ENCODE measurements at regions not wholly inside any gene's neighbourhood (a gene's known extent, or its start where the extent isn't known, plus 50 kb on each side); places are given as distances from the start of the nearest gene placed in this dataset.

DNA sequence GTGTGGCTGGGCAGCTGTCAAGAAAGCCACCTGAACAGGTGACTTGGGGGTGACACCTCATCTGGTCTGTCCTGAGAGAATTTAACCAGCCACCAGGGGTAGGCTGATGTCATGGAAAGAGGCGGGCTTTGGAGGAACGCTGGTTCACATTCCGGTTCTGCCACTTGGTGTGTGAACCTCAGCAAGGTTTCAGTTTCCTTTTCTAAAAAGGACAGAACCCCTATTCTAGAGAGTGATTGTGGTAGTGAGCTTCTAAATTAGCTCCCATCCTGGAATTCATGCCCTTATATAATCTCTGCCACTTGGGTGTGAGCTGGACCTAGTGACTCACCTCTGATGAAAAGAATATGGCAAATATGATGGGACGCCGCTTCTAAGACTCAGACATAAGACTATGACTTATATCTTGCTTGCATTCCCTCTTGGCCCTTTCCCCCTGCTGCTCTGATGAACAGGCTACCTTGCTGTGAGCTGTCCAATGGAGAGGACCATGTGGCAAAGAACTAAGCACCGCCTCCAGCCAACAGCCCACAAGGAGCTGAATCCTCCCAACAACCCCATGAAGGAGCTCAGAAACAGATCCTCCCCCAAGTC is 332.1 kb downstream of the RRAGC start:
- TF ChIP-seq SIN3A (IDR thresholded peaks at IDR 0.05; ENCODE audit: low read depth) = 0 out of 2 replicates have a peak, but pooled peaks have one; percentile 23
- TF ChIP-seq ZFX (IDR thresholded peaks at IDR 0.05) = no peak
- H3K9ac ChIP-seq (ENCODE audit: low read length) = no peak overlapping the region
- BruUV-seq (replicated peaks) = no TSS peak
- H3K79me2 ChIP-seq (ENCODE audit: insufficient read depth, low read length) = no peaks in the 10 kb centered on the region
- H3K9me2 ChIP-seq (ENCODE audit: insufficient read depth) = no peaks in the 10 kb centered on the region
- no peaks in the 10 kb centered on the region for H3K36me3 ChIP-seq (ENCODE audit: control insufficient read depth in 1 of 2, insufficient read depth in 2 of 2, low read length in 2 of 2)
- peak overlapping the region; percentile 27 to 37 for H3K4me3 ChIP-seq (replicated peaks in 1 of 2; ENCODE audit: low read depth in 1 of 2, low read length in 2 of 2)
- ChIA-PET RAD21 (ENCODE audit: low non-redundant PET in 1 of 2, low total read pairs in 2 of 2, uncharacterized antibody in 2 of 2, unreplicated experiment in 2 of 2) (no interaction called here), POLR2A (interaction anchor here (1.1 kb wide), 1 partner anchor 14 kb away, joined by 3 read pairs; no protein-coding TSS in a partner anchor), CTCF (interaction anchor here (1.9 to 2.3 kb wide), 2 partner anchors 37 to 308 kb away, joined by 5 to 9 read pairs; no protein-coding TSS in a partner anchor)
- H3K4me1 ChIP-seq (ENCODE audit: control insufficient read depth in 1 of 2, insufficient read depth in 2 of 2, low read length in 2 of 2) = peaks cover 0 to 10% of the 10 kb centered on the region in 2 experiments; a peak in 2 of 4 replicates
- intact Hi-C loops (cut with micrococcal nuclease) = loop anchor here (2.0 to 10.0 kb wide), 2 partner anchors 21 to 307 kb away; no protein-coding TSS in a partner anchor
- peaks cover 21% of the 10 kb centered on the region; the same call in 1 of the 2 replicates for H3K27me3 ChIP-seq (ENCODE audit: insufficient read depth, low read length)
- no peaks in the 10 kb centered on the region for H3K9me3 ChIP-seq (ENCODE audit: control insufficient read depth in 1 of 2, insufficient read depth in 1 of 2, low read depth in 1 of 2, low read length in 2 of 2)
- no peaks in the 10 kb centered on the region for H4K20me1 ChIP-seq (ENCODE audit: insufficient read depth)
- no peak overlapping the region for H3K27ac ChIP-seq (ENCODE audit: low read depth, low read length)
- H3K4me2 ChIP-seq (ENCODE audit: low read length) = peak overlapping the region; percentile 64
- peak; percentile 37 for DNase-seq (ENCODE audit: low read depth, low spot score)
- ATAC-seq = peak; percentile 83
- peak overlapping the region; percentile 54 for H2AFZ ChIP-seq (ENCODE audit: low read depth, low read length, poor library complexity, severe bottlenecking)

DNA sequence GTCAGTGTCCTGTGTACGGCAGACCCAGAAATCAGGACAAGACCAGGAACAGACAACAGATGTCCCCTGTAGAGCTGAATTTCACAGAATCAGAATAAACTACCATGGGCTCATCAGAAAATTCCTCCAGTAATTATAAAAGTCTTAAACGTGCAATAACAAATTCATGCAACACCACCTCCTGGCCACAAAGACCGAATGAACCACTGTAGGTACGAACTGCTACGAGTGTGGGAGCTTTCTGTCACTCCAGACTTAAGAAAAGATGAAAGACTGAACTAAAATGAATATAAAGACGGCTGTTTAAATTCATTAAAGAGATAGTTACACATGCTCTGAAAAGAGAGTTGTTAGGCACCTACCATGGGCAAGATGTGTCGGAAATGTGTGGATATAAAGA is 333.5 kb downstream of the RRAGC start:
- intact Hi-C loops (cut with micrococcal nuclease) = loop anchor here (2.0 to 10.0 kb wide), 2 partner anchors 19 to 309 kb away; no protein-coding TSS in a partner anchor
- Histone ChIP-seq H3K27me3 (ENCODE audit: insufficient read depth, low read length) (peaks cover 21% of the 10 kb centered on the region; the same call in 1 of the 2 replicates), H3K4me2 (ENCODE audit: low read length) (no peak overlapping the region), H2AFZ (ENCODE audit: low read depth, low read length, poor library complexity, severe bottlenecking) (no peak overlapping the region), H3K27ac (ENCODE audit: low read depth, low read length) (no peak overlapping the region), H3K36me3 (ENCODE audit: control insufficient read depth in 1 of 2, insufficient read depth in 2 of 2, low read length in 2 of 2) (no peaks in the 10 kb centered on the region), H3K9ac (ENCODE audit: low read length) (no peak overlapping the region), H3K4me3 (replicated peaks in 1 of 2; ENCODE audit: low read depth in 1 of 2, low read length in 2 of 2) (no peak overlapping the region), H3K4me1 (ENCODE audit: control insufficient read depth in 1 of 2, insufficient read depth in 2 of 2, low read length in 2 of 2) (peaks cover 0 to 10% of the 10 kb centered on the region in 2 experiments; a peak in 2 of 4 replicates), H3K79me2 (ENCODE audit: insufficient read depth, low read length) (no peaks in the 10 kb centered on the region), H3K9me2 (ENCODE audit: insufficient read depth) (no peaks in the 10 kb centered on the region), H4K20me1 (ENCODE audit: insufficient read depth) (no peaks in the 10 kb centered on the region), H3K9me3 (ENCODE audit: control insufficient read depth in 1 of 2, insufficient read depth in 1 of 2, low read depth in 1 of 2, low read length in 2 of 2) (no peaks in the 10 kb centered on the region)
- TF ChIP-seq, protein P1, sequence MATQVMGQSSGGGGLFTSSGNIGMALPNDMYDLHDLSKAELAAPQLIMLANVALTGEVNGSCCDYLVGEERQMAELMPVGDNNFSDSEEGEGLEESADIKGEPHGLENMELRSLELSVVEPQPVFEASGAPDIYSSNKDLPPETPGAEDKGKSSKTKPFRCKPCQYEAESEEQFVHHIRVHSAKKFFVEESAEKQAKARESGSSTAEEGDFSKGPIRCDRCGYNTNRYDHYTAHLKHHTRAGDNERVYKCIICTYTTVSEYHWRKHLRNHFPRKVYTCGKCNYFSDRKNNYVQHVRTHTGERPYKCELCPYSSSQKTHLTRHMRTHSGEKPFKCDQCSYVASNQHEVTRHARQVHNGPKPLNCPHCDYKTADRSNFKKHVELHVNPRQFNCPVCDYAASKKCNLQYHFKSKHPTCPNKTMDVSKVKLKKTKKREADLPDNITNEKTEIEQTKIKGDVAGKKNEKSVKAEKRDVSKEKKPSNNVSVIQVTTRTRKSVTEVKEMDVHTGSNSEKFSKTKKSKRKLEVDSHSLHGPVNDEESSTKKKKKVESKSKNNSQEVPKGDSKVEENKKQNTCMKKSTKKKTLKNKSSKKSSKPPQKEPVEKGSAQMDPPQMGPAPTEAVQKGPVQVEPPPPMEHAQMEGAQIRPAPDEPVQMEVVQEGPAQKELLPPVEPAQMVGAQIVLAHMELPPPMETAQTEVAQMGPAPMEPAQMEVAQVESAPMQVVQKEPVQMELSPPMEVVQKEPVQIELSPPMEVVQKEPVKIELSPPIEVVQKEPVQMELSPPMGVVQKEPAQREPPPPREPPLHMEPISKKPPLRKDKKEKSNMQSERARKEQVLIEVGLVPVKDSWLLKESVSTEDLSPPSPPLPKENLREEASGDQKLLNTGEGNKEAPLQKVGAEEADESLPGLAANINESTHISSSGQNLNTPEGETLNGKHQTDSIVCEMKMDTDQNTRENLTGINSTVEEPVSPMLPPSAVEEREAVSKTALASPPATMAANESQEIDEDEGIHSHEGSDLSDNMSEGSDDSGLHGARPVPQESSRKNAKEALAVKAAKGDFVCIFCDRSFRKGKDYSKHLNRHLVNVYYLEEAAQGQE (IDR thresholded peaks at IDR 0.05; ENCODE audit: low read depth) = no peak
- no peak for TF ChIP-seq CBX3 (IDR thresholded peaks at IDR 0.05; ENCODE audit: low read depth)
- no peak for TF ChIP-seq POLR2A (IDR thresholded peaks at IDR 0.05; ENCODE audit: borderline replicate concordance, extremely low read depth, insufficient read depth, insufficient read length)
- TF ChIP-seq, protein P2, sequence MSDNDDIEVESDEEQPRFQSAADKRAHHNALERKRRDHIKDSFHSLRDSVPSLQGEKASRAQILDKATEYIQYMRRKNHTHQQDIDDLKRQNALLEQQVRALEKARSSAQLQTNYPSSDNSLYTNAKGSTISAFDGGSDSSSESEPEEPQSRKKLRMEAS (IDR thresholded peaks at IDR 0.05) = no peak
- TF ChIP-seq POLR2AphosphoS5 (IDR thresholded peaks at IDR 0.05; ENCODE audit: low read depth, low read length) = no peak
- no peak for TF ChIP-seq ZNF274 (IDR thresholded peaks at IDR 0.05; ENCODE audit: low read depth, low read length)
- no peak for TF ChIP-seq SP1 (IDR thresholded peaks at IDR 0.05; ENCODE audit: low read depth)
- no peak for TF ChIP-seq SIN3A (IDR thresholded peaks at IDR 0.05; ENCODE audit: low read depth)
- no peak for TF ChIP-seq SRF (IDR thresholded peaks at IDR 0.05; ENCODE audit: low read depth)
- TF ChIP-seq, protein P3, sequence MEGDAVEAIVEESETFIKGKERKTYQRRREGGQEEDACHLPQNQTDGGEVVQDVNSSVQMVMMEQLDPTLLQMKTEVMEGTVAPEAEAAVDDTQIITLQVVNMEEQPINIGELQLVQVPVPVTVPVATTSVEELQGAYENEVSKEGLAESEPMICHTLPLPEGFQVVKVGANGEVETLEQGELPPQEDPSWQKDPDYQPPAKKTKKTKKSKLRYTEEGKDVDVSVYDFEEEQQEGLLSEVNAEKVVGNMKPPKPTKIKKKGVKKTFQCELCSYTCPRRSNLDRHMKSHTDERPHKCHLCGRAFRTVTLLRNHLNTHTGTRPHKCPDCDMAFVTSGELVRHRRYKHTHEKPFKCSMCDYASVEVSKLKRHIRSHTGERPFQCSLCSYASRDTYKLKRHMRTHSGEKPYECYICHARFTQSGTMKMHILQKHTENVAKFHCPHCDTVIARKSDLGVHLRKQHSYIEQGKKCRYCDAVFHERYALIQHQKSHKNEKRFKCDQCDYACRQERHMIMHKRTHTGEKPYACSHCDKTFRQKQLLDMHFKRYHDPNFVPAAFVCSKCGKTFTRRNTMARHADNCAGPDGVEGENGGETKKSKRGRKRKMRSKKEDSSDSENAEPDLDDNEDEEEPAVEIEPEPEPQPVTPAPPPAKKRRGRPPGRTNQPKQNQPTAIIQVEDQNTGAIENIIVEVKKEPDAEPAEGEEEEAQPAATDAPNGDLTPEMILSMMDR (IDR thresholded peaks at IDR 0.05 in 2 of 3, conservative IDR thresholded peaks at IDR 0.05 in 1 of 3; ENCODE audit: borderline replicate concordance in 1 of 3, insufficient read depth in 1 of 3, low read depth in 2 of 3, low read length in 2 of 3) = no peak
- TF ChIP-seq EZH2phosphoT487 (IDR thresholded peaks at IDR 0.05; ENCODE audit: borderline replicate concordance) = no peak
- TF ChIP-seq ZFX (IDR thresholded peaks at IDR 0.05) = no peak
- TF ChIP-seq EZH2 (IDR thresholded peaks at IDR 0.05) = no peak
- no peak for TF ChIP-seq FOSL1 (IDR thresholded peaks at IDR 0.05; ENCODE audit: low read depth)
- POLR2A ChIA-PET = no interaction called here
- BruUV-seq (replicated peaks) = no TSS peak
- ATAC-seq = no peak
- RAD21 ChIA-PET (ENCODE audit: low non-redundant PET in 1 of 2, low total read pairs in 2 of 2, uncharacterized antibody in 2 of 2, unreplicated experiment in 2 of 2) = no interaction called here
- no peak for DNase-seq (ENCODE audit: low read depth, low spot score)
- CTCF ChIA-PET = no interaction called here
